Neural cell (in vitro differentiated cells): ENCODE measurements at regions not wholly inside any gene's neighbourhood (a gene's known extent, or its start where the extent isn't known, plus 50 kb on each side); places are given as distances from the start of the nearest gene placed in this dataset.

Experiments used
- H2AFZ ChIP-seq: fragments of 200-600, 300-800 bp; sonication (generic), shearing (Covaris generic); 2 replicates; pipeline ENCODE4 v1.6.0; 2014; ENCODE audit warnings: low read depth, mild to moderate bottlenecking, antibody characterized with exemption, low read length, moderate library complexity
- H3F3A ChIP-seq: fragments of 200-600 bp; shearing (Covaris generic); 2 replicates; pipeline ENCODE4 v1.6.1; 2016; ENCODE audit warnings: mild to moderate bottlenecking, moderate library complexity, mixed read lengths, antibody characterized with exemption, low read length; ENCODE audit not compliant: insufficient read depth, poor library complexity, severe bottlenecking
- H3K27ac ChIP-seq: fragments of 200-600, 300-800 bp; sonication (generic), shearing (Covaris generic); 2 replicates; pipeline ENCODE4 v1.5.1; 2014; ENCODE audit warnings: mild to moderate bottlenecking, low read length, moderate library complexity
- H3K27me3 ChIP-seq: fragments of 300-800, 200-600 bp; sonication (generic), shearing (Covaris generic); 2 replicates; pipeline ENCODE4 v1.6.0; 2014; ENCODE audit warnings: mild to moderate bottlenecking, low read depth, low read length, moderate library complexity; ENCODE audit not compliant: insufficient read depth
- H3K36me3 ChIP-seq: fragments of 300-800, 200-600 bp; sonication (generic), shearing (Covaris generic); 2 replicates; pipeline ENCODE4 v1.5.1; 2014; ENCODE audit warnings: mild to moderate bottlenecking, antibody characterized with exemption, low read length, moderate library complexity; ENCODE audit not compliant: insufficient read depth
- H3K4me2 ChIP-seq: fragments of 300-800, 200-600 bp; sonication (generic), shearing (Covaris generic); 2 replicates; pipeline ENCODE4 v1.6.0; 2014; ENCODE audit warnings: mild to moderate bottlenecking, low read length
- H3K4me3 ChIP-seq: fragments of 300-800, 200-600 bp; sonication (generic), shearing (Covaris generic); 2 replicates; pipeline ENCODE4 v1.5.1; 2014; ENCODE audit warnings: mild to moderate bottlenecking, low read length, moderate library complexity
- H3K79me2 ChIP-seq: fragments of 200-600 bp; shearing (Covaris generic); replicated peaks from 2 replicates; pipeline ENCODE4 v1.6.0; 2014; ENCODE audit warnings: mild to moderate bottlenecking, low read length, moderate library complexity; ENCODE audit not compliant: insufficient read depth
- H3K9ac ChIP-seq: fragments of 300-800, 200-600 bp; sonication (generic), shearing (Covaris generic); 2 replicates; pipeline ENCODE4 v1.6.1; 2016; ENCODE audit warnings: mild to moderate bottlenecking, low read length, mixed read lengths
- H3K9me2 ChIP-seq: fragments of 200-600 bp; shearing (Covaris generic); 2 replicates; pipeline ENCODE4 v1.6.1; 2016; ENCODE audit warnings: mild to moderate bottlenecking, low read length, mixed read lengths; ENCODE audit not compliant: insufficient read depth
- H3K9me3 ChIP-seq: fragments of 200-600, 300-800 bp; sonication (generic), shearing (Covaris generic); 2 replicates; pipeline ENCODE4 v1.6.1; 2016; ENCODE audit warnings: mild to moderate bottlenecking, mixed run types, low read length, moderate library complexity, mixed read lengths
- H4K20me1 ChIP-seq: fragments of 200-600 bp; shearing (Covaris generic); 2 replicates; pipeline ENCODE4 v1.6.1; 2016; ENCODE audit warnings: mild to moderate bottlenecking, mixed run types; ENCODE audit not compliant: insufficient read depth
- CTCF ChIP-seq: fragments of 450-650 bp; IDR thresholded peaks from 2 replicates; pipeline ENCODE4 v1.5.1; 2014; ENCODE audit warnings: antibody characterized with exemption, mild to moderate bottlenecking, moderate library complexity; ENCODE audit not compliant: poor library complexity, severe bottlenecking
- EP300 ChIP-seq: fragments of 450-650 bp; conservative IDR thresholded peaks from 2 replicates; pipeline ENCODE4 v1.6.1; 2014; ENCODE audit warnings: antibody characterized with exemption, mild to moderate bottlenecking, moderate library complexity; ENCODE audit not compliant: poor library complexity, severe bottlenecking
- EZH2 ChIP-seq: fragments of 200-600, 300-800 bp; shearing (Covaris generic), sonication (generic); IDR thresholded peaks from 2 replicates; pipeline ENCODE4 v1.6.1; 2014; ENCODE audit warnings: antibody characterized with exemption, low read length, borderline replicate concordance, mild to moderate bottlenecking; ENCODE audit not compliant: insufficient read depth, poor library complexity, severe bottlenecking
- MXI1 ChIP-seq: fragments of 450-650 bp; conservative IDR thresholded peaks from 2 replicates; pipeline ENCODE4 v1.6.1; 2014; ENCODE audit warnings: antibody characterized with exemption, mild to moderate bottlenecking; ENCODE audit not compliant: poor library complexity, severe bottlenecking
- POLR2AphosphoS5 ChIP-seq: IDR thresholded peaks from 2 replicates; pipeline ENCODE4 v1.6.1; 2012
- RAD21 ChIP-seq: fragments of 450-650 bp; conservative IDR thresholded peaks from 2 replicates; pipeline ENCODE4 v1.6.1; 2014; ENCODE audit warnings: antibody characterized with exemption, mild to moderate bottlenecking, moderate library complexity
- SMC3 ChIP-seq: fragments of 450-650 bp; conservative IDR thresholded peaks from 2 replicates; pipeline ENCODE4 v1.6.1; 2014; ENCODE audit warnings: antibody characterized with exemption, mild to moderate bottlenecking, moderate library complexity; ENCODE audit not compliant: poor library complexity
- TAF1 ChIP-seq: IDR thresholded peaks from 2 replicates; pipeline ENCODE4 v1.6.1; 2012; ENCODE audit warnings: low read depth
- TF ChIP-seq, protein P1 (sequence below): IDR thresholded peaks from 2 replicates; pipeline ENCODE4 v1.6.1; 2012; ENCODE audit warnings: borderline replicate concordance

DNA sequence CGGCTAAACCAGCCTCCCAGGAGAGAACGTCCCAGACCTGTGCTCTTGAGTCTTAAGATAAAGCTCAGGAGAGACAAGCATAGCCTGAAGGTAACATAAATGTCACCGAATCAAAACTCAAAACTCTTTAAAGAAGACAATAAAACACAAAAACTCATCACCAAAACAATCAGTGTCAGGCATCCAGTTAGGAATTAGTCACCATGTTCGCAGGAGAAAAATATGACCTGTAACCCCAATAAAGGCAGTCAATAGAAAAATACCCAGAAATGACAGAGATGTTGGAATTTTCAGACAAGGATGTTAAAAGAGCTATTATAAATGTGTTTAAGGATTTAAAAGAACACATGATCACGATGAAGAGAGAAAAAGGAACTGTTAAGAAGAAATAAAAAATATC, 352.4 kb downstream of the BRD1 start:
- Histone ChIP-seq H3F3A (no peaks in the 10 kb centered on the region), H4K20me1 (no peaks in the 10 kb centered on the region), H3K9ac (no peak overlapping the region), H3K36me3 (no peaks in the 10 kb centered on the region), H3K27me3 (no peaks in the 10 kb centered on the region), H3K79me2 (no peaks in the 10 kb centered on the region), H3K4me2 (no peak overlapping the region), H3K4me3 (no peak overlapping the region), H3K9me2 (no peaks in the 10 kb centered on the region), H3K27ac (no peak overlapping the region), H2AFZ (no peak overlapping the region), H3K9me3 (no peaks in the 10 kb centered on the region)
- TF ChIP-seq TAF1 (no peak), EP300 (no peak), POLR2AphosphoS5 (no peak), RAD21 (no peak), CTCF (no peak), EZH2 (no peak), MXI1 (no peak), SMC3 (no peak)
- TF ChIP-seq, protein P1, sequence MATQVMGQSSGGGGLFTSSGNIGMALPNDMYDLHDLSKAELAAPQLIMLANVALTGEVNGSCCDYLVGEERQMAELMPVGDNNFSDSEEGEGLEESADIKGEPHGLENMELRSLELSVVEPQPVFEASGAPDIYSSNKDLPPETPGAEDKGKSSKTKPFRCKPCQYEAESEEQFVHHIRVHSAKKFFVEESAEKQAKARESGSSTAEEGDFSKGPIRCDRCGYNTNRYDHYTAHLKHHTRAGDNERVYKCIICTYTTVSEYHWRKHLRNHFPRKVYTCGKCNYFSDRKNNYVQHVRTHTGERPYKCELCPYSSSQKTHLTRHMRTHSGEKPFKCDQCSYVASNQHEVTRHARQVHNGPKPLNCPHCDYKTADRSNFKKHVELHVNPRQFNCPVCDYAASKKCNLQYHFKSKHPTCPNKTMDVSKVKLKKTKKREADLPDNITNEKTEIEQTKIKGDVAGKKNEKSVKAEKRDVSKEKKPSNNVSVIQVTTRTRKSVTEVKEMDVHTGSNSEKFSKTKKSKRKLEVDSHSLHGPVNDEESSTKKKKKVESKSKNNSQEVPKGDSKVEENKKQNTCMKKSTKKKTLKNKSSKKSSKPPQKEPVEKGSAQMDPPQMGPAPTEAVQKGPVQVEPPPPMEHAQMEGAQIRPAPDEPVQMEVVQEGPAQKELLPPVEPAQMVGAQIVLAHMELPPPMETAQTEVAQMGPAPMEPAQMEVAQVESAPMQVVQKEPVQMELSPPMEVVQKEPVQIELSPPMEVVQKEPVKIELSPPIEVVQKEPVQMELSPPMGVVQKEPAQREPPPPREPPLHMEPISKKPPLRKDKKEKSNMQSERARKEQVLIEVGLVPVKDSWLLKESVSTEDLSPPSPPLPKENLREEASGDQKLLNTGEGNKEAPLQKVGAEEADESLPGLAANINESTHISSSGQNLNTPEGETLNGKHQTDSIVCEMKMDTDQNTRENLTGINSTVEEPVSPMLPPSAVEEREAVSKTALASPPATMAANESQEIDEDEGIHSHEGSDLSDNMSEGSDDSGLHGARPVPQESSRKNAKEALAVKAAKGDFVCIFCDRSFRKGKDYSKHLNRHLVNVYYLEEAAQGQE = no peak

GRCh38 chr22:49473286-49473685, 354.4 kb downstream of the BRD1 start:
- no peak overlapping the region for H3K27ac ChIP-seq
- H3K4me3 ChIP-seq = no peak overlapping the region
- H3K27me3 ChIP-seq = no peaks in the 10 kb centered on the region
- no peaks in the 10 kb centered on the region for H3K36me3 ChIP-seq
- TF ChIP-seq, protein P1 = no peak
- TF ChIP-seq POLR2AphosphoS5 = no peak
- H3K9me3 ChIP-seq = no peaks in the 10 kb centered on the region
- no peaks in the 10 kb centered on the region for H3K9me2 ChIP-seq
- no peak overlapping the region for H3K4me2 ChIP-seq
- no peaks in the 10 kb centered on the region for H3F3A ChIP-seq
- H3K9ac ChIP-seq = no peak overlapping the region
- no peaks in the 10 kb centered on the region for H3K79me2 ChIP-seq
- no peaks in the 10 kb centered on the region for H4K20me1 ChIP-seq
- no peak overlapping the region for H2AFZ ChIP-seq
